COLO829 (cell line): ENCODE measurements at regions not wholly inside any gene's neighbourhood (a gene's known extent, or its start where the extent isn't known, plus 50 kb on each side); places are given as distances from the start of the nearest gene placed in this dataset.

Experiments used
- DNase-seq: peaks from one replicate; pipeline ENCODE4 v3.0.0; 2012; ENCODE audit warnings: low spot score

DNA sequence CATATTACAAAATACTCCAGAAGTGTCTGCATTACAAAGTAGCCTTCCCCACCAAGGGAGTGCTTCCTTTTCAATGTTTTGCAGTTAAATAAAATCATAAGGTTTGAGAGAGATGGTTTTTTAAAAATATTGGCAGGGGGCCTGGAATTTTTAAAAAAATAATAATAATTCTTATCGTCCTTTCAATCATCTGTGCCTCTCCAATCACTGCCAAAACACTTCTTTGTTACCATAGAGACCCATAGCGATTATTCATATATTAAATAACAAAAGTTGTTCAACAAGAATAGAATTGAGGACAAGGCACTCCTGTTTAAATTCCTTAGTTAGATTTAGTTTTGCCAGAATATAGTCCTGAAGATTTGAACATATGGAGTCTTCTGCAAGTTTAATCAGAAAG is 203.1 kb downstream of the FAT4 start:
- DNase-seq = no peak

GRCh38 chr4:125518281-125518680 is 203.5 kb downstream of the FAT4 start:
- no peak for DNase-seq

DNA sequence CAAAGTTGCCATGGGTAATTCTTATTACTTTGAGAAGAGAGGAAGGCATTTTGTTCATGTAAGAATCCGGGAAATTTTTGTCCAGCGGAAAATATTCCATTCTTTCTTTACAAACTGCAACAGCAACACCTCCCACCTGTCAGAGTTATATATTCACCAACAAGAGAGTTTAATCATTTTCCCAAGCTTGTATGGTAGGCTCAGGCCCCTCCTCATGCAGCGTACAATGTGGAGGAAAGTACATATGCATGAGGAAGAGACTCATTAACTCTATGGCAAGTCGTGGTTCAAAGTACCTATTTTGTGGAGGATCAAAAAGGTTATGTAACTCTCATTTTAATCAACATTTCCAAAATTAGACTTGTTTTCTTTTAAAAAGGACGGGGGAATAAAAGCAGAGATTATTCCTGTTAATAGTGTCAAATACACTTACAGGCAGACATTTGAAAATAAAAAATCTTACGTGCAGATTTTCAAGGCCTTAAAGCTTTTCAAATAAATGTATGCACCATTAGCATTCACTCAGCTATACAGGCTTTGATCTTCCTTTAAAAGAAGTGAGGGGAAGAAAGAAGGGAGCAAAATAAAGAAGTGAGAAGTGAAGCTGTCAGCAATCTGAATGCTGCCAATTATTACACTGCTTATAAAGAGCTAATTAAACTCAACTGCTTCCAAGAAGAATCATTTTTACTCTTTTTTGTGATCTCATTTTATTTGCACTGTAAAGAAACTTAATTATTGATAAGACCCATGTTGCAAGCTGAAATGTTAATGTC is 204.8 kb downstream of the FAT4 start:
- no peak for DNase-seq

DNA sequence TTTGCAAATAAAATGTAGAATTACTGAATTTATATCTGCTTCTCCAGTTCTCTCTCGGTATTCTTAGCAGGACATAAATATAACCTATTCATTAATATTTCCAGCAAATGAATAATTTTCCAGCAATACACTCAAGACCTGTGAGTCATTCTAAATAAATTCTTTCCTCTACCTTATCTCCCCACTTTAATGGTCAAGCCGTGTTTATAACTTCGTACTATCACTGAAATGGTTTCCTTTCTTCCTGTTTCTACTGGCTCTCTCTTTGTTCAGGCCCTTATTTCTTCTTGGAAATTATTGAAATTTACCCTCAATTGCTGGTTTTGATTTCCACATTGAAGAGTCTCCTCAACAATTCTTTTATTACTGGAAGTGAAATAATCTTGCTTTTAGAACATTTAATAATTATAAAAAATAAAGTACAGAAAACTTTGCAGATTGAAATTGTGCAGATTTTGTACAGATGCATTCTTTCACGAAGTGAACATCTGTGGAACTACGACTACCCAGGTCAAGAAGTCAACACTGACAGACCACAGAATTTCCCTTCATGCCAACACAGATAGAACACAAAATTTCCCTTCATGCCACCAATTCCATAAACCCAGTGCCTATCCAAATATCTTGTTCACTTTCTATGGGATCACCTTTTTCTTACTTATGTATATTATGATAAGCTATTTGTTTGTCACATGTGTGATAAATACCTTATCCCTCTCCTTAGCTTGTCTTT is 205.7 kb downstream of the FAT4 start:
- DNase-seq = peak; percentile 6

DNA sequence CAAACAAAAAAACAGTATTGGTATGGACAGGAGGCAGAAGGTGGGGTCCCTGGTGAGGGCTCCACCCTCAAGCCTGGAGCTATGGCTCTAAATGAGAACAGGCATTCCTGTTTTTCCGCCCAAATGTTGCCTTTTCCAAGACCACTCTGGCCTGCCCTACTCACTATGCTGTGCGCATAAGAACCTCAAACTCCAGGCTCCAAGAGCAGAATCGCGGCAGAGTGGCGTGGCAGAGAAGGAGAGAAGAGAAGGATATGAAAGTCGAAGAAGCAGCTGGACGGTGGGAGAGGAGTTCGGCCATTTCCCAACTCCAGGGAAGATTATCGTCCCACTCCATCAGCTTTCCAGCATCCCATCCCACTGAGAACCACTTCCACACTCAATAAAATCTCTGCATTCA is 207.8 kb downstream of the FAT4 start:
- no peak for DNase-seq

DNA sequence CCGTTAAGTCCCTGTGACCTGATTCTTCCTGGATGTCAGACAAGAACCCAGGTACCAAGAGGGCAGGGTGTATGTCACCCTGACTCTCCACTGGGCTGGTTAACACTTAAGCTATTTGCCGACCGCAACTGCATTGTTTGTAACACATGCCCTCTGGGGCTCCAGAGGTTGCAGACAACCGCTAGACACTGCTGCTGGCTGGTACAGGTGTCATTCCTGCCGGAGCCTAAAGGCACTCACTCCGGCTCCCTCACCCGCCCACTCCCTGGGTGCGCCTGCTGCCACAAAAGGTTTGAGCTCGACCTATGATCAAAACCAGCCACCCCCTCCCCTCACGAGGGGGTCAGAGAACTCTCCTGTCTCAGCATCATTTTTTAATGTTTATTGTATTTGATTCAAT is 208.2 kb downstream of the FAT4 start:
- no peak for DNase-seq

DNA sequence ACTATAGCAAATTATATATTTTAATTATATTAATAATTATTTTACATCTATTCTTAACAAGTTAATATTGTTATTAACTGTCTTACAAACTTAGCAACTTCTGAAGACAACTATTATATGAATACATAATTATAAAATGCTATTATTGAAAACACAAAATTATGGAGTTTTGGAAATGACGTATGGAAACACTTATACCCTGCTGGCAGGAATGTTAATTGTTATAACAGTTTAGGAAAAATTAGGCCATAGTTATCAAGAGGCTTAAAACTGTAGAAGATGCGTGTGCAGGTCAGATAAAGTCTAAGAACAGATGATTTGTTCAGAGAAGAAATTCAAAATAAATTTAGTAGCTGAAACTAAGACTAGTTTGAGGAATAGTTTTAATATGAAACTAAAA is 211.7 kb downstream of the FAT4 start:
- DNase-seq = no peak

- DNase-seq = no peak
Measured at GRCh38 chr4:125527681-125528080, 212.9 kb downstream of the FAT4 start.

GRCh38 chr4:125529071-125529470 is 214.3 kb downstream of the FAT4 start:
- no peak for DNase-seq

- no peak for DNase-seq
Measured at GRCh38 chr4:125538670-125539069, 223.9 kb downstream of the FAT4 start.

- DNase-seq = no peak
Measured at GRCh38 chr4:125539691-125540090, 224.9 kb downstream of the FAT4 start.

GRCh38 chr4:125541836-125542385 is 227.2 kb downstream of the FAT4 start:
- no peak for DNase-seq

GRCh38 chr4:125546272-125546671 is 231.5 kb downstream of the FAT4 start:
- DNase-seq = no peak

DNA sequence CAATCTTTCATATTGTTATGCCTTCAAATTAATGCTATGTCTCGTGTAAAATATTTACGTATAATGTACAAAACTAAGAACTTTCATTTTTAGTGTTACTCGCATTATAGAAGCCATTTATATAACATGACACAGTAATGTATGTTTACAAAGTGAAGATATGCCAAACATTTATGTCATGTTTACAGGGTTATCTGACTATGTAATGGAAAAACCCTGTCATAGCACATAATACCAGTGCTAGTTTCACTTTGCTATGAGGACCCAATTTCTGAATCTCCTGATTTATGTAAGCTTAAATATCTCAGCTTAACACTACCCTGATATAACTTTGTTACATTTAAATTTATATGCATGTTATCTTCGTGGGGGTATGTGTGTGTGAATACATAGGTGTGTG is 233.1 kb downstream of the FAT4 start:
- no peak for DNase-seq

GRCh38 chr4:125550769-125551168 is 236.0 kb downstream of the FAT4 start:
- no peak for DNase-seq

- no peak for DNase-seq
Measured at GRCh38 chr4:125551466-125551865, 236.7 kb downstream of the FAT4 start.

DNA sequence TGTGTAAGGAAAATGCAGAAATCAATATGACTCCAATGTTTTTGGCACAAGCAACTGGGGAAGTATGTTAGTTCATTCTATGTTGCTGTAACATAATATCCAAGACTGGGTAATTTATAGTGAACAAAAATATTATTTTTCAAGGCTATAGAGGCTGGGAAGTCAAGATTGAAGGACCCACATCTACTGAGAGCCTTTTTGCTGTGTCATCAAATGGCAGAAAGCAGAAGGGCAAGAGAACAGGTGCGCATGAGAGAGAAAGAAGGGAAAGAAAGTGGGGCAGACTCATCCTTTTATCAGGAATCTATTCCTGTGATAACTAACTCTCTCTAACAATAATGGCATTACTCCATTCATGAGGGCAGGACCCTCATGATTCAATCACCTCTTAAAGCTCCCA is 237.2 kb downstream of the FAT4 start:
- no peak for DNase-seq

DNA sequence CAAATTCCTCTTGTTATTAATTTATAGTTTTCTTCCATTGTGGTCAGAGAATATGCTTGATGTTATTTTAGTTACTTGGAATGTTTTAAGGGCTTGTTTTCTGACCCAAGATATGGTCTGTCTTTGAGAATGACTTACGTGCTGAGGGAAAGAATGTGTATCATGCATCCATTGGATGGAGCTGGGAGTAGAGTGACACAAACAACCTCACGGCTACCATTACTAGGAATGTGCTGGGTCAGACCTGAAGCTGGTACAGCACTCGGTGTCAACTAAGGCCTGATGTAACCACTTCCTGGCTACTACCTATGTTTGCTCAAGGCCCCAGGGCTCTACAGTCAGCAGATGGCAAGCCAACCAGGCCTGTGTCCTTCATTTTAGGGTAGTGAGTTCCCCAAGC is 257.8 kb downstream of the FAT4 start:
- DNase-seq = no peak

DNA sequence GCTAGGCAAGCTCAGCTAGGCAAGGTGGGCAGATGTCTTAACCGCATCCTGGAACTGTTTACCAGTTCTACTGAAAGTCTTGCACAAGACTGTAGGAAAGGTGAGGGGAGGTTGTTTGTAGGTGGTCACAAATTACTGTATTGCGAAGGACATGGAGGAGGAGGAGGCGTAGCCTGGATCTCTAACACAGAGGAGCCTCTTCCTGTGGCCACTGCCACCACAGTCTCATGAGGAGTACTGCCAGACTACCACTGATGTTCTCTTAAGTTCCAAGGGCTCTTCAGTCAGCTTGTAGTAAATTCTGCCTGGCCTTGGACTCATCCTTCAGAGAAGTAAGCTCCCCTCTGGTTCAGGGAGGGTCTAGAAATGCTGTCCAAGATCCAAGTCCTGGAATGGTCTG is 258.6 kb downstream of the FAT4 start:
- no peak for DNase-seq

- no peak for DNase-seq
Measured at GRCh38 chr4:125573786-125574185, 259.0 kb downstream of the FAT4 start.

DNA sequence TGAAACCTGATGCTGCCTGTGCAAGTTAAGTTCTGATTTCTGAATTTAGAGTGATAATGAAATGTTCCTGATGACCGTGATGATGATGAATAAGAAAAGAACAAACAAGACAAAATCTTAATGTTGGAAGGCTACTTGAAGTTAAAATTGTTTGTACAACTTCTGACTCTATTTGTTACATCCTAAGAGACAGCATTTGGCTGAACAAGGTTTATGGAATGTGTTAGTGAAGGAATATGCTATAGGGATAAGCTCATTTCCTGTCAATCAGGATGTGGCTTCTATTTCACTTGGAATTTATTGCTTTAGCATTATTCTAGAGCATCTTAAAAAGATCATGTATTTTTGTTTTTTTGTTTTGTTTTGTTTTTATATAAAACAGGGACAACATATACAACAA is 267.5 kb downstream of the FAT4 start:
- no peak for DNase-seq

DNA sequence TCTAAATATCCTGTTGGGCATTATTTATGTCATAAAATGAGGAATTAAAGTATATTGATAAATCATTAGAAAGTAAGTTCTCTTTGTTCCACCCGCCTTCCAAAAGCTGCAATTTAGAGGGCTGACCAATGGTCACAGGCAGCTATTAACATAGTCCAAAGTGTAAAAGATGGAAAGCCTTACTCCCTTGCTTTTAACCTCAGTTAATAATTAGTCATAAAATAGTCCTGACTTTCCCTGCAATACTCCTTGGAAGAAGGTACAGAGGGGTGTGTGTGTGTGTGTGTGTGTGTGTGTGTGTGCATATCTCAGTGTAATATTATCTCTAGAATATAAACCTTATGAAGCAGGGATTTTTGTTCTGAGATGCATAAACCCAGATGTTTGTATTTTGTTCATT is 275.4 kb downstream of the FAT4 start:
- no peak for DNase-seq

DNA sequence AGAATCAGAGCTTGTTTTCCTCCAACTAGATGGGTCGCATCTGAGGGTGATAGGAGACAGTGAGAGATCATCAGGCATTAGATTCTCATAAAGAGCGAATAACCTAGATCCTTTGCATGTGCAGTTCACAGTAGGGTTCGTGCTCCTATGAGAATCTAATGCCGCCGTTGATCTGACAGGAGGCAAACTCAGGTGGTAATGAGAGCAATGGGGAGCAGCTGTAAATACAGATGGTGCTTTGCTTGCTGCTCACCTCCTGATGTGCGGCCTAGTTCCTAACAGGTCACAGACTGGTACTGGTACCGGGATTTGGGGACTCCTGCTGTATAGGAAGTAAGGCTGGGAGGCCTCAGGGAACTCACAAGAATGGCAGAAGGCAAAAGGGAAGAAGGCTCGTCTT is 276.5 kb downstream of the FAT4 start:
- DNase-seq = no peak
